GM18499 (cell line): ENCODE measurements at regions not wholly inside any gene's neighbourhood (a gene's known extent, or its start where the extent isn't known, plus 50 kb on each side); places are given as distances from the start of the nearest gene placed in this dataset.
"Not testable (repeated sequence)": the region's sequence is repeated elsewhere in the genome, so short reads cannot be mapped to it uniquely, and the experiment has no call there.

ENCODE experiments used
- ATAC-seq: cut with Tn5 transposase; IDR thresholded peaks from one replicate; pipeline ENCODE4 v1.9.1; 2021; ENCODE audit warnings: moderate number of reproducible peaks; ENCODE audit not compliant: insufficient read depth, unreplicated experiment

GRCh38 chr4:30989508-30989907, 269.3 kb downstream of the PCDH7 start:
- ATAC-seq = no peak

- no peak for ATAC-seq
Observed at GRCh38 chr4:30996841-30997240, 276.7 kb downstream of the PCDH7 start.

- no peak for ATAC-seq
Observed at GRCh38 chr4:31005037-31005436, 284.9 kb downstream of the PCDH7 start.

GRCh38 chr4:31007858-31008257, 287.7 kb downstream of the PCDH7 start:
- no peak for ATAC-seq

- no peak for ATAC-seq
Observed at GRCh38 chr4:31009926-31010325, 289.8 kb downstream of the PCDH7 start.

GRCh38 chr4:31015123-31015522, 295.0 kb downstream of the PCDH7 start:
- no peak for ATAC-seq

GRCh38 chr4:31016322-31017061, 296.3 kb downstream of the PCDH7 start:
- ATAC-seq = no peak

GRCh38 chr4:31020363-31020762, 300.2 kb downstream of the PCDH7 start:
- no peak for ATAC-seq

GRCh38 chr4:31021008-31021407, 300.8 kb downstream of the PCDH7 start:
- no peak for ATAC-seq

GRCh38 chr4:31022702-31023101, 302.5 kb downstream of the PCDH7 start:
- no peak for ATAC-seq

- ATAC-seq = no peak
Observed at GRCh38 chr4:31023109-31023508, 302.9 kb downstream of the PCDH7 start.

- no peak for ATAC-seq
Observed at GRCh38 chr4:31023742-31024141, 303.6 kb downstream of the PCDH7 start.

- not testable (repeated sequence) for ATAC-seq
Observed at GRCh38 chr4:31024781-31025180, 304.6 kb downstream of the PCDH7 start.

GRCh38 chr4:31026256-31026655, 306.1 kb downstream of the PCDH7 start:
- ATAC-seq = no peak

- no peak for ATAC-seq
Observed at GRCh38 chr4:31034550-31034949, 314.4 kb downstream of the PCDH7 start.

- no peak for ATAC-seq
Observed at GRCh38 chr4:31035761-31036160, 315.6 kb downstream of the PCDH7 start.

GRCh38 chr4:31037703-31038102, 317.5 kb downstream of the PCDH7 start:
- ATAC-seq = no peak

GRCh38 chr4:31039382-31039781, 319.2 kb downstream of the PCDH7 start:
- no peak for ATAC-seq

- no peak for ATAC-seq
Observed at GRCh38 chr4:31040106-31040505, 319.9 kb downstream of the PCDH7 start.

GRCh38 chr4:31041385-31041784, 321.2 kb downstream of the PCDH7 start:
- ATAC-seq = no peak

- no peak for ATAC-seq
Observed at GRCh38 chr4:31041853-31042252, 321.7 kb downstream of the PCDH7 start.

- ATAC-seq = no peak
Observed at GRCh38 chr4:31043382-31044062, 323.4 kb downstream of the PCDH7 start.
